ENCODE measurements at regions not wholly inside any gene's neighbourhood (a gene's known extent, or its start where the extent isn't known, plus 50 kb on each side); places are given as distances from the start of the nearest gene placed in this dataset.

DNA sequence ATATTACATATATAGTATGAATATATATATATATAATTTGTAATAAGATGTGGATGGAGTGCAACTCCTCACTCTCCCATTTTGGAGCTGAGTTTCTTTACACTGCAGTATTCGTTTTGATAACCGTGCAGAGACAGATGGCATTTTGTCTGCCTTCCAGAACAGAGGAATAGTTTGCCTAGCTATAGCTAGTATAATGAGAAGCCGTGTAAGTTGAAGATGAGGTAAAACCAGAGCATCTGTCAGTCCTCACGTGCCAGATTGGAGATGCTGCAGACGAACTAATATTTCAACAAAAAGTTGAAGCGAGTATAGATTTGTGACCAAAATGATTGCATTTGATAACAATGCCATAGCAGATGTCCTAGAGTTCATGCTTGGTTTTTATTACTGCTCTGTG lies 180.6 kb downstream of the FMR1NB start:
- H3K9me3 ChIP-seq (ENCODE audit: low read length) = no peaks in the 10 kb centered on the region
- no peaks in the 10 kb centered on the region for H3K36me3 ChIP-seq (ENCODE audit: insufficient read depth, low read length)
- no peak overlapping the region for H3K27ac ChIP-seq (ENCODE audit: low read length)
- no peak overlapping the region for H3K9ac ChIP-seq (ENCODE audit: low read length)
- TF ChIP-seq POLR2AphosphoS5 (IDR thresholded peaks at IDR 0.05) (no peak), MXI1 (conservative IDR thresholded peaks at IDR 0.05; ENCODE audit: poor library complexity, severe bottlenecking) (no peak), TAF1 (IDR thresholded peaks at IDR 0.05; ENCODE audit: low read depth) (no peak), SMC3 (conservative IDR thresholded peaks at IDR 0.05; ENCODE audit: poor library complexity) (no peak), RAD21 (conservative IDR thresholded peaks at IDR 0.05) (no peak), EP300 (conservative IDR thresholded peaks at IDR 0.05; ENCODE audit: poor library complexity, severe bottlenecking) (no peak), EZH2 (IDR thresholded peaks at IDR 0.05; ENCODE audit: borderline replicate concordance, insufficient read depth, low read length, poor library complexity, severe bottlenecking) (no peak)
- TF ChIP-seq, protein P1, sequence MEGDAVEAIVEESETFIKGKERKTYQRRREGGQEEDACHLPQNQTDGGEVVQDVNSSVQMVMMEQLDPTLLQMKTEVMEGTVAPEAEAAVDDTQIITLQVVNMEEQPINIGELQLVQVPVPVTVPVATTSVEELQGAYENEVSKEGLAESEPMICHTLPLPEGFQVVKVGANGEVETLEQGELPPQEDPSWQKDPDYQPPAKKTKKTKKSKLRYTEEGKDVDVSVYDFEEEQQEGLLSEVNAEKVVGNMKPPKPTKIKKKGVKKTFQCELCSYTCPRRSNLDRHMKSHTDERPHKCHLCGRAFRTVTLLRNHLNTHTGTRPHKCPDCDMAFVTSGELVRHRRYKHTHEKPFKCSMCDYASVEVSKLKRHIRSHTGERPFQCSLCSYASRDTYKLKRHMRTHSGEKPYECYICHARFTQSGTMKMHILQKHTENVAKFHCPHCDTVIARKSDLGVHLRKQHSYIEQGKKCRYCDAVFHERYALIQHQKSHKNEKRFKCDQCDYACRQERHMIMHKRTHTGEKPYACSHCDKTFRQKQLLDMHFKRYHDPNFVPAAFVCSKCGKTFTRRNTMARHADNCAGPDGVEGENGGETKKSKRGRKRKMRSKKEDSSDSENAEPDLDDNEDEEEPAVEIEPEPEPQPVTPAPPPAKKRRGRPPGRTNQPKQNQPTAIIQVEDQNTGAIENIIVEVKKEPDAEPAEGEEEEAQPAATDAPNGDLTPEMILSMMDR (IDR thresholded peaks at IDR 0.05; ENCODE audit: poor library complexity, severe bottlenecking) = no peak
- no peaks in the 10 kb centered on the region for H3F3A ChIP-seq (ENCODE audit: insufficient read depth, low read length, poor library complexity, severe bottlenecking)
- H4K20me1 ChIP-seq (ENCODE audit: insufficient read depth) = no peaks in the 10 kb centered on the region
- H3K27me3 ChIP-seq (ENCODE audit: insufficient read depth, low read depth, low read length) = no peaks in the 10 kb centered on the region
- H3K79me2 ChIP-seq (replicated peaks; ENCODE audit: insufficient read depth, low read length) = no peaks in the 10 kb centered on the region
- H2AFZ ChIP-seq (ENCODE audit: low read depth, low read length) = no peak overlapping the region
- no peaks in the 10 kb centered on the region for H3K9me2 ChIP-seq (ENCODE audit: insufficient read depth, low read length)
- no peak overlapping the region for H3K4me2 ChIP-seq (ENCODE audit: low read length)
- no peak overlapping the region for H3K4me3 ChIP-seq (ENCODE audit: low read length)

DNA sequence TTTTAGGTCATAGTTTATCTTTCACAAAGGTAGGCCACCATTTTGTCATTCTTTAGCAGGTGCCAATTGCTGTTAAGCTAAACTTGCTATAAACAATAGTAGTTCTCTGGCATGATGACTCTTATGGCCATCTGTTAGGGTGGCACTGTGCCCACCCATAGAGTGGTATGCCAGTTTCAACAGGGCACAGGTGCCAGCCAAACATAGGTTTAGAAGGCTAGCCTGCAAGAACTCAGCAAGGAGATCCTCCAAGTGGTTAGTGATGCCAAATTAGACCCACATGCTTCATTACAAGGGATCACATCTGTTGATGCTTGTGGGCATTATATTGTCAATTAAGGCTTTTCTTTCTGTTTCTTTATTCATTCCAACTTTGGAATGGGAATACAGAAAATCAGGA lies 204.5 kb downstream of the FMR1NB start:
- Histone ChIP-seq H3K79me2 (replicated peaks; ENCODE audit: insufficient read depth, low read length) (no peaks in the 10 kb centered on the region), H3F3A (ENCODE audit: insufficient read depth, low read length, poor library complexity, severe bottlenecking) (no peaks in the 10 kb centered on the region), H3K9ac (ENCODE audit: low read length) (no peak overlapping the region), H3K9me2 (ENCODE audit: insufficient read depth, low read length) (no peaks in the 10 kb centered on the region), H3K27me3 (ENCODE audit: insufficient read depth, low read depth, low read length) (no peaks in the 10 kb centered on the region), H3K9me3 (ENCODE audit: low read length) (no peaks in the 10 kb centered on the region), H3K4me2 (ENCODE audit: low read length) (no peak overlapping the region), H4K20me1 (ENCODE audit: insufficient read depth) (no peaks in the 10 kb centered on the region), H2AFZ (ENCODE audit: low read depth, low read length) (no peak overlapping the region), H3K27ac (ENCODE audit: low read length) (no peak overlapping the region), H3K36me3 (ENCODE audit: insufficient read depth, low read length) (no peaks in the 10 kb centered on the region), H3K4me3 (ENCODE audit: low read length) (no peak overlapping the region)
- TF ChIP-seq EP300 (conservative IDR thresholded peaks at IDR 0.05; ENCODE audit: poor library complexity, severe bottlenecking) = no peak

DNA sequence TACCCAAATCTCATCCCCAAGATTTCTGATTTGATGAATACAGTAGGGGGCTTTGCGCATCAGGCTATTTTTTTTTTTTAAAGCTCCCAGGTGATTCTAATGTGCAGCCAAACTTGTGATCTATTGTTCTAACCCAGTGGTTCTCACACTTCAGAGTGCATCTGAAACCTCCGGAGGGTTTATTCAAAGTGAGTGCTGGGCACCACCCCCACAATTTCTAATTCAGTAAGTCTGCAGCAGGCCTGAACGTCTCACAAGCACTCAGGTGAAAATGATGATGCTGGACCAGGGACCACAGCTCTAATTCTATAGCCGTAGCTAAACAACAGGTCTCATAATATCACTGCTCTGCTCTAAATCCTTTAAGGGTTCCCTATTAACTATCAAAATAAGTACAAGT lies 211.4 kb downstream of the FMR1NB start:
- Histone ChIP-seq H3K9me2 (ENCODE audit: insufficient read depth, low read length) (no peaks in the 10 kb centered on the region), H3K27me3 (ENCODE audit: insufficient read depth, low read depth, low read length) (no peaks in the 10 kb centered on the region), H3F3A (ENCODE audit: insufficient read depth, low read length, poor library complexity, severe bottlenecking) (no peaks in the 10 kb centered on the region), H3K79me2 (replicated peaks; ENCODE audit: insufficient read depth, low read length) (no peaks in the 10 kb centered on the region), H4K20me1 (ENCODE audit: insufficient read depth) (no peaks in the 10 kb centered on the region), H3K4me3 (ENCODE audit: low read length) (no peak overlapping the region), H3K36me3 (ENCODE audit: insufficient read depth, low read length) (no peaks in the 10 kb centered on the region), H3K27ac (ENCODE audit: low read length) (no peak overlapping the region), H3K9me3 (ENCODE audit: low read length) (no peaks in the 10 kb centered on the region), H3K4me2 (ENCODE audit: low read length) (no peak overlapping the region), H3K9ac (ENCODE audit: low read length) (no peak overlapping the region), H2AFZ (ENCODE audit: low read depth, low read length) (no peak overlapping the region)
- TF ChIP-seq, protein P1 (IDR thresholded peaks at IDR 0.05; ENCODE audit: poor library complexity, severe bottlenecking) = no peak
- TF ChIP-seq EZH2 (IDR thresholded peaks at IDR 0.05; ENCODE audit: borderline replicate concordance, insufficient read depth, low read length, poor library complexity, severe bottlenecking) (no peak), MXI1 (conservative IDR thresholded peaks at IDR 0.05; ENCODE audit: poor library complexity, severe bottlenecking) (no peak), POLR2AphosphoS5 (IDR thresholded peaks at IDR 0.05) (no peak), SMC3 (conservative IDR thresholded peaks at IDR 0.05; ENCODE audit: poor library complexity) (no peak), EP300 (conservative IDR thresholded peaks at IDR 0.05; ENCODE audit: poor library complexity, severe bottlenecking) (no peak), TAF1 (IDR thresholded peaks at IDR 0.05; ENCODE audit: low read depth) (no peak), RAD21 (conservative IDR thresholded peaks at IDR 0.05) (no peak)
- TF ChIP-seq, protein P2, sequence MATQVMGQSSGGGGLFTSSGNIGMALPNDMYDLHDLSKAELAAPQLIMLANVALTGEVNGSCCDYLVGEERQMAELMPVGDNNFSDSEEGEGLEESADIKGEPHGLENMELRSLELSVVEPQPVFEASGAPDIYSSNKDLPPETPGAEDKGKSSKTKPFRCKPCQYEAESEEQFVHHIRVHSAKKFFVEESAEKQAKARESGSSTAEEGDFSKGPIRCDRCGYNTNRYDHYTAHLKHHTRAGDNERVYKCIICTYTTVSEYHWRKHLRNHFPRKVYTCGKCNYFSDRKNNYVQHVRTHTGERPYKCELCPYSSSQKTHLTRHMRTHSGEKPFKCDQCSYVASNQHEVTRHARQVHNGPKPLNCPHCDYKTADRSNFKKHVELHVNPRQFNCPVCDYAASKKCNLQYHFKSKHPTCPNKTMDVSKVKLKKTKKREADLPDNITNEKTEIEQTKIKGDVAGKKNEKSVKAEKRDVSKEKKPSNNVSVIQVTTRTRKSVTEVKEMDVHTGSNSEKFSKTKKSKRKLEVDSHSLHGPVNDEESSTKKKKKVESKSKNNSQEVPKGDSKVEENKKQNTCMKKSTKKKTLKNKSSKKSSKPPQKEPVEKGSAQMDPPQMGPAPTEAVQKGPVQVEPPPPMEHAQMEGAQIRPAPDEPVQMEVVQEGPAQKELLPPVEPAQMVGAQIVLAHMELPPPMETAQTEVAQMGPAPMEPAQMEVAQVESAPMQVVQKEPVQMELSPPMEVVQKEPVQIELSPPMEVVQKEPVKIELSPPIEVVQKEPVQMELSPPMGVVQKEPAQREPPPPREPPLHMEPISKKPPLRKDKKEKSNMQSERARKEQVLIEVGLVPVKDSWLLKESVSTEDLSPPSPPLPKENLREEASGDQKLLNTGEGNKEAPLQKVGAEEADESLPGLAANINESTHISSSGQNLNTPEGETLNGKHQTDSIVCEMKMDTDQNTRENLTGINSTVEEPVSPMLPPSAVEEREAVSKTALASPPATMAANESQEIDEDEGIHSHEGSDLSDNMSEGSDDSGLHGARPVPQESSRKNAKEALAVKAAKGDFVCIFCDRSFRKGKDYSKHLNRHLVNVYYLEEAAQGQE (IDR thresholded peaks at IDR 0.05; ENCODE audit: borderline replicate concordance) = no peak

Measured in neural cell (in vitro differentiated cells).